ENCODE measurements at regions not wholly inside any gene's neighbourhood (a gene's known extent, or its start where the extent isn't known, plus 50 kb on each side); places are given as distances from the start of the nearest gene placed in this dataset.

DNA sequence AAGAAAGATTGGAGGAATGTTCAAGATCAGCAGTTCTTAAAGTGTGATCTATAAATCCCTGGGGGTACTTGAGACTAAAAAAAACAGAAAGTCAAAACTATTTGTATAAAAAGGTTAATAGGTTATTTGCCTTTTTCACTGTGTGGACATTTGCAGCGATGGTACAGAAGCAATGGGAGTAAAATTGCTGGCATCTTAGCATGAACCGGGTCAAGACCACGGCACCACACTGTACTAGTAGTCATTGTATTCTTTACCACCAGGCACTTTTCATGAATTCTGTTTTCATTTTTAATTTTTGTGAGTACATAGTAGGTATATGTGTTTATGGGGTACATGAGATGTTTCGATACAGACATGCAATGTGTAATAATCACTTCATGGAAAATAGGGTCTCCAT is 126.2 kb downstream of the IPO8 start:
- TF ChIP-seq, protein P1, sequence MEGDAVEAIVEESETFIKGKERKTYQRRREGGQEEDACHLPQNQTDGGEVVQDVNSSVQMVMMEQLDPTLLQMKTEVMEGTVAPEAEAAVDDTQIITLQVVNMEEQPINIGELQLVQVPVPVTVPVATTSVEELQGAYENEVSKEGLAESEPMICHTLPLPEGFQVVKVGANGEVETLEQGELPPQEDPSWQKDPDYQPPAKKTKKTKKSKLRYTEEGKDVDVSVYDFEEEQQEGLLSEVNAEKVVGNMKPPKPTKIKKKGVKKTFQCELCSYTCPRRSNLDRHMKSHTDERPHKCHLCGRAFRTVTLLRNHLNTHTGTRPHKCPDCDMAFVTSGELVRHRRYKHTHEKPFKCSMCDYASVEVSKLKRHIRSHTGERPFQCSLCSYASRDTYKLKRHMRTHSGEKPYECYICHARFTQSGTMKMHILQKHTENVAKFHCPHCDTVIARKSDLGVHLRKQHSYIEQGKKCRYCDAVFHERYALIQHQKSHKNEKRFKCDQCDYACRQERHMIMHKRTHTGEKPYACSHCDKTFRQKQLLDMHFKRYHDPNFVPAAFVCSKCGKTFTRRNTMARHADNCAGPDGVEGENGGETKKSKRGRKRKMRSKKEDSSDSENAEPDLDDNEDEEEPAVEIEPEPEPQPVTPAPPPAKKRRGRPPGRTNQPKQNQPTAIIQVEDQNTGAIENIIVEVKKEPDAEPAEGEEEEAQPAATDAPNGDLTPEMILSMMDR (IDR thresholded peaks at IDR 0.05), result no peak
- TF ChIP-seq POLR2A (IDR thresholded peaks at IDR 0.05), result no peak

Measured in testis (tissue), 2 donors.